ENCODE measurements at regions not wholly inside any gene's neighbourhood (a gene's known extent, or its start where the extent isn't known, plus 50 kb on each side); places are given as distances from the start of the nearest gene placed in this dataset.

- CTCF ChIA-PET, result no interaction called here
Measured at GRCh38 chr20:22834651-22835256, 200.4 kb upstream of the SSTR4 start.

More at GRCh38 chr20:22834651-22835256, 200.4 kb upstream of the SSTR4 start:
- in situ Hi-C loops (cut with MboI) (no loop called here), intact Hi-C loops (cut with micrococcal nuclease; ENCODE audit: unreplicated experiment) (no loop called here)
- Histone ChIP-seq H2AFZ (ENCODE audit: control insufficient read depth, low read depth, low read length) (no peak overlapping the region), H3K9ac (ENCODE audit: control insufficient read depth, insufficient read depth, low read length) (no peak overlapping the region), H3K27me3 (replicated peaks in 1 of 2; ENCODE audit: control insufficient read depth in 2 of 2, insufficient read depth in 2 of 2, low read length in 1 of 2) (no peaks in the 10 kb centered on the region), H3K79me2 (ENCODE audit: control insufficient read depth, insufficient read depth, low read length) (no peaks in the 10 kb centered on the region), H3K9me3 (replicated peaks; ENCODE audit: control insufficient read depth, insufficient read depth, low read length) (no peaks in the 10 kb centered on the region), H3K36me3 (ENCODE audit: control insufficient read depth in 2 of 2, insufficient read depth in 2 of 2, low read length in 1 of 2) (no peaks in the 10 kb centered on the region), H3K4me2 (ENCODE audit: control insufficient read depth, insufficient read depth) (no peak overlapping the region), H3K4me1 (ENCODE audit: control insufficient read depth, insufficient read depth, low read length) (no peaks in the 10 kb centered on the region), H3K4me3 (no peak overlapping the region), H3K27ac (ENCODE audit: control insufficient read depth, insufficient read depth) (no peak overlapping the region), H4K20me1 (ENCODE audit: control insufficient read depth, insufficient read depth) (no peaks in the 10 kb centered on the region)
- ChIA-PET POLR2A (no interaction called here), RAD21 (ENCODE audit: unreplicated experiment) (no interaction called here), SMC1A (ENCODE audit: uncharacterized antibody, unreplicated experiment) (no interaction called here)
- ATAC-seq, result no peak
- no TSS peak for BruUV-seq (replicated peaks)
- FAIRE-seq, result no peak
- DNase-seq (ENCODE audit: low read depth, low spot score), result no peak
- no peak for TF ChIP-seq FOXM1 (IDR thresholded peaks at IDR 0.05; ENCODE audit: low read depth, low read length)
- peak; percentile 15 for TF ChIP-seq E4F1 (IDR thresholded peaks at IDR 0.05; ENCODE audit: borderline replicate concordance, partially characterized antibody)
- TF ChIP-seq SMAD5 (IDR thresholded peaks at IDR 0.05; ENCODE audit: low read depth), result no peak
- TF ChIP-seq TARDBP (IDR thresholded peaks at IDR 0.05; ENCODE audit: borderline replicate concordance), result no peak

Measured in GM12878 (cell line).